HG02938 (cell line): ENCODE measurements at regions not wholly inside any gene's neighbourhood (a gene's known extent, or its start where the extent isn't known, plus 50 kb on each side); places are given as distances from the start of the nearest gene placed in this dataset.
"Not testable (repeated sequence)": the region's sequence is repeated elsewhere in the genome, so short reads cannot be mapped to it uniquely, and the experiment has no call there.

Source experiments
- ATAC-seq: cut with Tn5 transposase; IDR thresholded peaks from one replicate; pipeline ENCODE4 v1.9.1; 2021; ENCODE audit warnings: mild to moderate bottlenecking, moderate library complexity; ENCODE audit not compliant: unreplicated experiment

DNA sequence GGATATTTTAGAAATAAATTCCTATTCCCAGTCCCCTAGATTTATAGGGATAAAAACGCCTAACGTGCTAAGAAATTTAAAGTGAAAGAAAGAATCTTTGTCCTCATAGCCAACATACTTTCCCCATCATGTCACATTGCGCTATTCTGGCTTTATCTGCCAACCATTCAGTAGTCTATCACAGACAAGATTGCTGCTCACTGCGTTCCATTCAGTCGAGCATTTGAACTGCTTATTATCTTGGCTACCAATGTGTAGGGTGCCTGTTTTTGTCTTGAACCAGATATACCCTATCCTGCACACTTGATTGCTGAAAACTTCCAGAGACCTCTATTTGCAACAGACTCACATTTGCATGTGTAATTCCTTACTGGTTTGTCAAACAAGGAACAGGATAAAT, 751.5 kb downstream of the EPHA7 start:
- ATAC-seq = no peak

- no peak for ATAC-seq
These were observed 770.8 kb downstream of the EPHA7 start for GRCh38 chr6:92648364-92649086.

DNA sequence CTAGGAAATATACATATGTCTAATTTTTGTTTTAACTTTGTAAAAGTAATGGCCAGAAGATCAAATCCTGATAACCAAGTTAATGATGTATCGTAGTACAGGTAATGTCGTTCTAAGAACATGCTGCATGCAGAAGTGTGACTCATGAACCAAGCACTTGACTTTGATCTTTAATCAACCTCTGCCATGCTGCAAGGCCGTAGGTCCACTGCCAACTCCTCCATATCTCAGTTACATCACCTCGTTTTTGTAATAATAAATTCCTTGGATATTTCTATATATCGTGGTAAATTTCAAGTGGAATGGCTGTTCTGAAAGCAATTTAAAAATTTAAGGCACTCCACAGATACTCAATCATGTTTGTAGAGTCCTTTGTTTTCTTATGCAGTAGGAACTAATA, 771.7 kb downstream of the EPHA7 start:
- ATAC-seq = no peak

GRCh38 chr6:92644104-92644791, 775.1 kb downstream of the EPHA7 start:
- not testable (repeated sequence) for ATAC-seq

- ATAC-seq = no peak
These were observed 783.7 kb downstream of the EPHA7 start for GRCh38 chr6:92635553-92636153.

GRCh38 chr6:92634561-92634960, 784.8 kb downstream of the EPHA7 start:
- no peak for ATAC-seq

- no peak for ATAC-seq
These were observed 795.9 kb downstream of the EPHA7 start for GRCh38 chr6:92623431-92623830.

GRCh38 chr6:92617721-92618120, 801.6 kb downstream of the EPHA7 start:
- no peak for ATAC-seq

- ATAC-seq = no peak
These were observed 810.6 kb downstream of the EPHA7 start for GRCh38 chr6:92608751-92609150.

- no peak for ATAC-seq
These were observed 826.2 kb downstream of the EPHA7 start for GRCh38 chr6:92593201-92593600.

- no peak for ATAC-seq
These were observed 829.4 kb downstream of the EPHA7 start for GRCh38 chr6:92589996-92590395.

GRCh38 chr6:92588148-92588547, 831.2 kb downstream of the EPHA7 start:
- no peak for ATAC-seq

- ATAC-seq = no peak
These were observed 831.8 kb downstream of the EPHA7 start for GRCh38 chr6:92587525-92587924.

GRCh38 chr6:92586236-92586977, 833.0 kb downstream of the EPHA7 start:
- no peak for ATAC-seq

DNA sequence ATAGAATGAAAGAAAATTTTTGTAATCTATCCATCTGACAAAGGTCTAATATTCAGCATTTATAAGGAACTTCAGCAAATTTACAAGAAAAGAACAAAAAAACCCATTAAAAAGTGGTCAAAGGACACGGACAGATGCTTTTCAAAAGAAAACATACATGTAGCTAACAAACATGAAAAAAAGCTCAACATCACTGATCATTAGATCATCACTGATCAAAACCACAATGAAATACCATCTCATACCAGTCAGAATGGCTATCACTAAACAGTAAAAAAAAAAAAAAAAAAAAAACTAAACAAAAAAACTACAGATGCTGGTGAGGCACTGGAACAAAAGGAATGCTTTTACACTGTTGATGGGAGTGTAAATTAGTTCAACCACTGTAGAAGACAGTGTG, 837.1 kb downstream of the EPHA7 start:
- ATAC-seq = no peak

DNA sequence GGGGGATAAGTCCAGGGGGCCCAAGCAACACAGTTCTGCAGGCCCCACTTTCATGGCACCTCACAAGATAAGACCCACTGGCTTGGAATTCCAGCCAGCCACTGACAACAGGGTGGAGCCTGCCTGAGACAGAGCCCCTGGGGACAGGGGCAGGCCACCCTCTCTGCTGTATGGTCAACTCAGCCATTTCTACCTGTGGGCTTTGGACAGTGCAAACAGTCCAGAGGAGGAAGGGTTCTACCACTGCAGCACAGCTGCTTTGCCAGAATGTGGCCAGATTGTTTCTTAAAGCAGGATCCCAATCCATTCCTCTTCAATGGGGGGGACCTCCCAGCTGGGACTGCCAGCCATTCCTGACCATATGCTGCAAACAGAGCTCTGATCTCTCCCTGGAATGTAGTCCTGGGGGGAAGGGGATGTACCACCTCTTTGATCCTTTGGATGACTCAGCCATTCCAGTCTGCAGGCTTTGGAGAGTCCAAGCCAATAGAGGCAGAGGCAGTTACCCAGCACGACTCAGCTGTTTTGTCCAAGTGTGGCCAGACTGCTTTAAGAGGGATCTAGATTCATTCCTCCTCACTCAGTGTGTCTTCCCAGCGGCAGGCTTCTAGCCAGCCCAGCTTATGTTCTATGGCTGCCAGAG, 842.2 kb downstream of the EPHA7 start:
- ATAC-seq = no peak

DNA sequence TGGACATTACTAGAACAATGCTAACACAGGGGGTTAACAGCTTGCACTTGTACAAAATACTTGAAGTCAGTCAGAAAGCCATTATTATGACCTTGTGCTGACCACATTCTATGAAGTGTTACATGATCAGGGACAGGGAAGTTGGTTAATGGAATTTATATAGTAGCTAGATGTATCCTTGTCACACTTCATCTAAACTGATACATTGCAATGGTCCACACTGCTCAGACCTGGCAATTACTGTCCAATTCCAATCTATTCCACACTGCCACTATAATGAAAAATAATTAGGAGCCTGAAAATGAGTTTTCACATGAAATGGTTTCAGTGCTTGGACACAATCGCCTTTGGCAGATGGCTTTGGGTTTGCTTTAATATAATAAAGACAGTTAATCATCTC, 850.8 kb downstream of the EPHA7 start:
- ATAC-seq = no peak

DNA sequence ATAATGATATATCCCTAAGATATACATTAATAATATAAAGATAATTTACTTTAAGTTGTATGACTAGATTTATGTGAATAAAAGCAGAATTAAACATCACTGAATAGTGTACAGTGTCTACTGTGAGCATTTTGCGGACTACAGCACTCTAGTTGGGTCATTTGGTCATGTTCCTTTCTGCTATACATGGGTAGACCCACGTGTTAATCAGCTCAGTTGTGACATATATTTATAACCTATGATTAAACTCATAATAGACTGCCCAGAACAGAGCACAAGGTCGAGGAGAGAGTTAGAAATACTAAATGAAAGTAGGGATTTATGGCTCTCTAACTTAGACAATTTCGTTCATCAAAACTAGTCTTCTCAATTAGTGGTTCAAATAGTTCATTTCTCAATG, 852.7 kb downstream of the EPHA7 start:
- ATAC-seq = no peak

DNA sequence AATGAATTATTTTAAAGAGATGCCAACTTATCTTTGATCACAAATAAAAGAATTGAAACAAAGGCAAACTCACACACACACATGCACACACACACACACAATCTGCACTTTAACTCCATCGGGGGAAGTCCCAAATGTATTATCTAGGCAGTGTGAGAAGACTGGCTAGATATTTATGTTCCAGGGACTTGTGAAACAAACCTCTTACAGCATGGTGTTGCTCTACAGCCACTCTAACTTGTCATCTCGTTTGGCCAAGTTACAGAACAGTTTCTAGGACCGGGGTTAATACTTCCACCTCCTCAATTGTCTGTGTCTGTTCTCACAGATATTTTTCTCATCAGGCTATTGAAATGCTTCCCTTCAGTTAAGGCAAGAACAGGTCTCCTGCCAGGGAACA, 855.0 kb downstream of the EPHA7 start:
- ATAC-seq = no peak

GRCh38 chr6:92559611-92560010, 859.7 kb downstream of the EPHA7 start:
- no peak for ATAC-seq

DNA sequence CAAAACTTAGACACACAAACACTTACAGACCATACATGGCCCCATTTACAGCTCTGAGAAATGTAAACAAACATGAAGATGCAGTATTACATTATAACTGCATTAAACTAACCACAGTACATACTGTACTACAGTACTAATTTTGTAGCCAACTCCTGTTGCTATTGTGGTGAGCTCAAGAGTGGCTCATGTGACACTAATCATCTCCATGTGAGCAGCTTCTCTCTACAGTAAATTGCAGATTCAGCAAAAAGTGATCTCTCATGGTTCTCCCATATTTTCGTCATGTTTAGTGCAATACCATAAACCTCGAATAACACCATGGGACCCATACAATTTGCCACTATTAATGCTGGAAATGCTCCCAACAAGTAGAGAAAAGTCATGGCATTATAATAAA, 860.4 kb downstream of the EPHA7 start:
- ATAC-seq = no peak
